ENCODE measurements at regions not wholly inside any gene's neighbourhood (a gene's known extent, or its start where the extent isn't known, plus 50 kb on each side); places are given as distances from the start of the nearest gene placed in this dataset.

DNA sequence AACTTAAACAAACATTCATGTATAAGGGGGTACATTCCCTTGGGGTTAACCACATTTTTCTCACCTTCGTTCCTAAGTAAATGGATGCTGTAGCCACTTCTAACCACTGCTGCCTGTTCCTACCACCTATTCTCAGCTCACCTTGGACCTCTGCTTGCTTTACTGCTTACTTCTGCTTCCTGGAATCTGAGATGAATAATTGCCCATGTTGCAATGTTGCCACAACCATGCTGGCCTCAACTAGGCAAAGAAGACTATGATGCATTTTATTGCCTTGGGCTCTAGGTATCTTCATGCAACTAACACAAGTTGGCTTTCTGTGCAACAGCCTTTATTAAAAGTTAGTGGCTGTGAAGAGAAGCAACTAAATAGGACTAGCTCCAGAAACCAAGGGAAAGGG, 106.3 kb upstream of the TCF4 start:
- Histone ChIP-seq H2AFZ (replicated peaks; ENCODE audit: low read length, poor library complexity) (no peak overlapping the region), H4K91ac (ENCODE audit: insufficient read depth, low read depth, low read length) (no peak overlapping the region), H3K4ac (ENCODE audit: low read depth, low read length) (no peak overlapping the region), H3K4me3 (ENCODE audit: insufficient read depth, low read depth, low read length) (no peak overlapping the region), H2AK5ac (ENCODE audit: low read depth, low read length) (no peak overlapping the region), H3K23ac (ENCODE audit: low read depth, low read length) (no peak overlapping the region), H2BK120ac (ENCODE audit: low read depth, low read length) (no peak overlapping the region), H3K4me1 (ENCODE audit: control insufficient read depth, insufficient read depth, low read length) (no peaks in the 10 kb centered on the region), H3K27me3 (ENCODE audit: control insufficient read depth, insufficient read depth, low read length) (no peaks in the 10 kb centered on the region), H3K79me1 (ENCODE audit: low read depth in 1 of 2, low read length in 2 of 2) (no peaks in the 10 kb centered on the region), H4K8ac (ENCODE audit: low read depth in 2 of 2, low read length in 2 of 2) (no peak overlapping the region), H2BK5ac (ENCODE audit: low read depth, low read length, poor library complexity, severe bottlenecking) (no peak overlapping the region), H3K9me1 (ENCODE audit: insufficient read depth, low read length) (peaks cover 3% of the 10 kb centered on the region; the same call in 1 of the 2 replicates), H3K9ac (ENCODE audit: low read depth, low read length) (no peak overlapping the region), H2BK15ac (ENCODE audit: low read depth, low read length) (no peak overlapping the region), H3K18ac (ENCODE audit: low read depth, low read length) (no peak overlapping the region), H3K14ac (replicated peaks; ENCODE audit: low read depth, low read length) (0 out of 2 replicates have a peak overlapping the region, but pooled peaks have one; percentile 21), H3K9me3 (ENCODE audit: control insufficient read depth, insufficient read depth, low read length) (no peaks in the 10 kb centered on the region), H3K56ac (ENCODE audit: extremely low read depth, insufficient read depth, low read length) (no peak overlapping the region), H3K36me3 (ENCODE audit: control insufficient read depth, insufficient read depth, low read length) (no peaks in the 10 kb centered on the region), H2AK9ac (replicated peaks; ENCODE audit: low read depth, low read length, poor library complexity) (no peak overlapping the region), H3K4me2 (ENCODE audit: low read depth, low read length) (no peak overlapping the region), H4K20me1 (ENCODE audit: insufficient read depth, low read length) (no peaks in the 10 kb centered on the region), H3K27ac (ENCODE audit: insufficient read depth, low read length) (no peak overlapping the region), H2BK20ac (ENCODE audit: low read depth, low read length) (no peak overlapping the region), H4K5ac (ENCODE audit: low read depth, low read length) (no peak overlapping the region)
- CTCF ChIA-PET = interaction anchor here (1.4 kb wide), 1 partner anchor 10 kb away, joined by 5 read pairs; no protein-coding TSS in a partner anchor
- dilution Hi-C loops (cut with HindIII; ENCODE audit: low sequenced_read_pairs, unreplicated experiment) = no loop called here
- intact Hi-C loops (cut with micrococcal nuclease) = no loop called here
- TF ChIP-seq CEBPB (IDR thresholded peaks at IDR 0.05; ENCODE audit: low read depth, low read length) = peak; percentile 62
- TF ChIP-seq BHLHE40 (IDR thresholded peaks at IDR 0.05; ENCODE audit: low read depth, low read length) = no peak
- BruUV-seq (replicated peaks) = no TSS peak
- DNase-seq (peak; percentile 13), ATAC-seq (ENCODE audit: low read depth) (no peak)
- in situ Hi-C loops (cut with MboI; ENCODE audit: low sequenced_read_pairs) = no loop called here
- WGBS, 2 experiments (ENCODE audit: extremely low coverage in 2 of 2, insufficient read length in 1 of 2) = no CpG with 5 or more reads among the region's 1 CpG
- POLR2A ChIA-PET (ENCODE audit: unreplicated experiment) = no interaction called here

Measured in IMR-90 (cell line).